ENCODE measurements at regions not wholly inside any gene's neighbourhood (a gene's known extent, or its start where the extent isn't known, plus 50 kb on each side); places are given as distances from the start of the nearest gene placed in this dataset.

DNA sequence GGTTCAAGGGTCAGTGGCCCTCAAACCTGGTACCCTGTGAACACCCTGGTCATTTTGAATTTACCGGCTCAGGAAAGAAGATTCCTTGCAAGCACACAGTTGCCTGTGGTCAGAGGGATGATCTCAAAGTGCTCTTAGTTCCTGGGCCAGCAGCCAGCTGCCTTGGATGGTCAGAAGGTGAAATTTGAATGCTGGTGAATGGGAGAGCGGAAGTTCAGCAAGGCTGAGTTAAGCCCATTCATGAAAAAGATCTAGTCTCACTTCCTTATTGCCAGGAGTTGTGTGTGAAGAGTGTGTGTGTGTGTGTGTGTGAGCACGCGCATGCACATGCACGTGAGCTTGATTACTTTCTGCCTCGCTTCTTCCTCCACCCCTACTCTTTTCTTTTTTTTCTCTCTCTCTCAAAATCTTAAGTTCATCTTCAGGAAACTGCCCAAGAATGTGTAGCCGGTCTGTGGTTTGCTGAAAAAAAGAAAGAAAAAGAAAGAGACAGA lies 155.5 kb upstream of the CCND2 start:
- Histone ChIP-seq H4K20me1 (ENCODE audit: insufficient read depth, low read length) (no peaks in the 10 kb centered on the region), H3K4me3 (ENCODE audit: insufficient read depth, low read length) (no peak overlapping the region), H3K4me2 (ENCODE audit: insufficient read depth, low read length) (no peak overlapping the region), H3K27ac (ENCODE audit: low read depth, low read length) (no peak overlapping the region), H3K9me3 (ENCODE audit: low read depth, low read length) (no peaks in the 10 kb centered on the region), H3K79me2 (ENCODE audit: insufficient read depth, low read length) (no peaks in the 10 kb centered on the region), H3K4me1 (ENCODE audit: insufficient read depth, low read length) (peaks cover 12% of the 10 kb centered on the region), H2AFZ (ENCODE audit: low read length) (no peak overlapping the region), H3K27me3 (ENCODE audit: insufficient read depth, low read length) (peaks cover 3% of the 10 kb centered on the region), H3K36me3 (ENCODE audit: insufficient read depth, low read length) (no peaks in the 10 kb centered on the region)
- TF ChIP-seq CTCF (IDR thresholded peaks at IDR 0.05; ENCODE audit: extremely low read depth, low read depth, low read length), result no peak
- DNase-seq (ENCODE audit: insufficient read length, low spot score, missing footprints), result peak; percentile 5

- Histone ChIP-seq H3K9me3 (ENCODE audit: low read depth, low read length) (no peaks in the 10 kb centered on the region), H3K27ac (ENCODE audit: low read depth, low read length) (no peak overlapping the region), H3K4me2 (ENCODE audit: insufficient read depth, low read length) (no peak overlapping the region)
Measured at GRCh38 chr12:4117386-4118016, 156.1 kb upstream of the CCND2 start.

GRCh38 chr12:4116251-4117111 lies 157.1 kb upstream of the CCND2 start:
- H3K79me2 ChIP-seq (ENCODE audit: insufficient read depth, low read length), result no peaks in the 10 kb centered on the region
- H3K36me3 ChIP-seq (ENCODE audit: insufficient read depth, low read length), result no peaks in the 10 kb centered on the region
- H4K20me1 ChIP-seq (ENCODE audit: insufficient read depth, low read length), result no peaks in the 10 kb centered on the region
- no peak for TF ChIP-seq CTCF (IDR thresholded peaks at IDR 0.05; ENCODE audit: extremely low read depth, low read depth, low read length)
- H3K4me2 ChIP-seq (ENCODE audit: insufficient read depth, low read length), result no peak overlapping the region
- peaks cover 3% of the 10 kb centered on the region for H3K27me3 ChIP-seq (ENCODE audit: insufficient read depth, low read length)
- H2AFZ ChIP-seq (ENCODE audit: low read length), result no peak overlapping the region
- no peak overlapping the region for H3K4me3 ChIP-seq (ENCODE audit: insufficient read depth, low read length)
- peak; percentile 79 for DNase-seq (ENCODE audit: insufficient read length, low spot score, missing footprints)
- H3K27ac ChIP-seq (ENCODE audit: low read depth, low read length), result no peak overlapping the region
- peaks cover 12% of the 10 kb centered on the region for H3K4me1 ChIP-seq (ENCODE audit: insufficient read depth, low read length)
- no peaks in the 10 kb centered on the region for H3K9me3 ChIP-seq (ENCODE audit: low read depth, low read length)

More at GRCh38 chr12:4117386-4118016, 156.1 kb upstream of the CCND2 start:
- Histone ChIP-seq H3K4me1 (ENCODE audit: insufficient read depth, low read length) (peaks cover 12% of the 10 kb centered on the region), H2AFZ (ENCODE audit: low read length) (no peak overlapping the region), H3K79me2 (ENCODE audit: insufficient read depth, low read length) (no peaks in the 10 kb centered on the region), H3K27me3 (ENCODE audit: insufficient read depth, low read length) (peaks cover 3% of the 10 kb centered on the region), H3K4me3 (ENCODE audit: insufficient read depth, low read length) (no peak overlapping the region), H3K36me3 (ENCODE audit: insufficient read depth, low read length) (no peaks in the 10 kb centered on the region), H4K20me1 (ENCODE audit: insufficient read depth, low read length) (no peaks in the 10 kb centered on the region)
- no peak for DNase-seq (ENCODE audit: insufficient read length, low spot score, missing footprints)
- no peak for TF ChIP-seq CTCF (IDR thresholded peaks at IDR 0.05; ENCODE audit: extremely low read depth, low read depth, low read length)

- no peak for TF ChIP-seq CTCF (IDR thresholded peaks at IDR 0.05; ENCODE audit: extremely low read depth, low read depth, low read length)
- Histone ChIP-seq H3K27me3 (ENCODE audit: insufficient read depth, low read length) (peaks cover 3% of the 10 kb centered on the region), H2AFZ (ENCODE audit: low read length) (no peak overlapping the region), H3K27ac (ENCODE audit: low read depth, low read length) (no peak overlapping the region), H3K4me1 (ENCODE audit: insufficient read depth, low read length) (peaks cover 12% of the 10 kb centered on the region), H4K20me1 (ENCODE audit: insufficient read depth, low read length) (no peaks in the 10 kb centered on the region), H3K4me2 (ENCODE audit: insufficient read depth, low read length) (no peak overlapping the region), H3K36me3 (ENCODE audit: insufficient read depth, low read length) (no peaks in the 10 kb centered on the region), H3K79me2 (ENCODE audit: insufficient read depth, low read length) (no peaks in the 10 kb centered on the region), H3K4me3 (ENCODE audit: insufficient read depth, low read length) (no peak overlapping the region), H3K9me3 (ENCODE audit: low read depth, low read length) (no peaks in the 10 kb centered on the region)
- peak; percentile 15 for DNase-seq (ENCODE audit: insufficient read length, low spot score, missing footprints)
Measured at GRCh38 chr12:4115570-4115969, 158.0 kb upstream of the CCND2 start.

All from osteoblast (primary cell).